ENCODE measurements at regions not wholly inside any gene's neighbourhood (a gene's known extent, or its start where the extent isn't known, plus 50 kb on each side); places are given as distances from the start of the nearest gene placed in this dataset.
"Not testable (repeated sequence)": the region's sequence is repeated elsewhere in the genome, so short reads cannot be mapped to it uniquely, and the experiment has no call there.

GRCh38 chr2:125642032-125642431 is 1013.9 kb upstream of the GYPC start:
- no peak for DNase-seq

DNA sequence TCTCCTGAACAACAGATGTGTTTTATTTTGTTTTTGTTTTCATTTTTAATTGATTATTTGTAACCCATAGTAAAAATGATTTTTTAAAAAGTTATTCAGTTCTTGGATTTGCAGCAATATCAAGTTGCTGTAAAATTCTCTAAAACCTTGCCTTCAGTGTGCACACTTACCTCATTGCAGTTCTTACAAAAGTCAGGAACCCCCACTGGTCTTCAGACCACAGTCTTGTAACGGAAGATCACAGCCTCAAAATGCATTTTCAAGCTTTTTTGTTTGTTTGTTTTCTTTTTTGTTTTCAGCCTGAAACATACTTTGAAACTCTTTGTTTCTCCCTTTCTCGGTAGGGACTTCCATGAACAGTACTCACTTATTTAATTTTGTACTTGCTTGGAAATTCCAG is 1012.8 kb upstream of the GYPC start:
- no peak for DNase-seq

GRCh38 chr2:125643585-125643984 is 1012.4 kb upstream of the GYPC start:
- no peak for DNase-seq

GRCh38 chr2:125644257-125644656 is 1011.7 kb upstream of the GYPC start:
- DNase-seq, result no peak

GRCh38 chr2:125652280-125652679 is 1003.7 kb upstream of the GYPC start:
- no peak for DNase-seq

DNA sequence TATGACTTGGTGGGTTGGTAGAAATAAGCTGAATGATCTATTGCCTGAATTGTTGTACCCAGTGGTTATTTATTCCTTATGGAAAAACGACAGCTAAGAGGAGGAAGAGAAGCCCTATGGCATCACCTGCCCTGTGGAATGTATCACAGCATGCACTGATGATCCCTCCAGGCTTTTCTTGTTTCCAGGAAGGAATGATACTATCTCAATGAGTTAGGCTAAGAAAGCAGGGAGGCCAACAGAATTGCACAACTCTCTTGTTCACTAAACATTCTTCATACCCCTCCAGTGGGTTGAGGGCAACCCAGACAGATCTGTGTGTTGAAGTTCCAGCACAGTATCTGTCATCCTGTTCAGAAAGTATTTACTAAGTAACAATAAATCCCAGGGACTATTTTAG is 1001.7 kb upstream of the GYPC start:
- no peak for DNase-seq

DNA sequence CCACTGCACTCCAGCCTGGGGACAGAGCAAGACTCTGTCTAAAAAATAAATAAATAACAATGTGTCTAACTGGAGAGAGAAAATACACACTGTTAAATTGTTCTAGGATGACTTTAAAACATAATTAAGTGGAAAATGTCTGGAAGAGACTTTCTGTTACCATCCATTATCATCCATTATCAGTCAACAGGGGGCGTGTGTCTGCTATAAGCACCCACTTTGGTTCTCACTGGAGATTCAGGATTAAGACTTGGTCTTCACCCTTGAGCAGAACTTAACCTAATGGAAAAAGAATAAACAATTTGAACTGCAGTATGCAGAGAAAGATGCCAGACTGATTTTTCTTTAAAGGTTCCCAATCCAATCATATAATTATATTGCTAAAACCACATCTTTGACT is 999.8 kb upstream of the GYPC start:
- DNase-seq, result no peak

- no peak for DNase-seq
Observed at GRCh38 chr2:125658583-125658982, 997.4 kb upstream of the GYPC start.

- not testable (repeated sequence) for DNase-seq
Observed at GRCh38 chr2:125660369-125660768, 995.6 kb upstream of the GYPC start.

GRCh38 chr2:125667630-125668029 is 988.3 kb upstream of the GYPC start:
- DNase-seq, result no peak

DNA sequence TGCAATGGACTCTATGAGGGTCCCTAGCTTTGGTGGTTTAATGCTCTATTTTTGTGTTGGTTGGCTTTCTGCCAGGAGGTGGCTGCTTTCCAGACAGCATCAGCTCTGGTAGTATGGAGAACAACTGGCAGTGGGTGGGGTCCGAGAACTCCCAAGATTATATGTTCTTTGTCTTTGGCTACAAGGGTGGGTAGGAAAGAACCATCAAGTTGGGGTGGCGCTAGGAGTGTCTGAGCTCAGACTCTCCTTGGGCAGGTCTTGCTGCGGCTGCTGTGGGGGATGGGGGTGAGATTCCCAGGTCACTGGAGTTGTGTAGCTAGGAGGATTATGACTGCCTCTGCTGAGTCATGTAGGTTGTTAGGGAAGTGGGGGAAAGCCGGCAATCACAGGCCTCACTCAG is 976.1 kb upstream of the GYPC start:
- DNase-seq, result no peak

GRCh38 chr2:125680809-125681208 is 975.1 kb upstream of the GYPC start:
- no peak for DNase-seq

DNA sequence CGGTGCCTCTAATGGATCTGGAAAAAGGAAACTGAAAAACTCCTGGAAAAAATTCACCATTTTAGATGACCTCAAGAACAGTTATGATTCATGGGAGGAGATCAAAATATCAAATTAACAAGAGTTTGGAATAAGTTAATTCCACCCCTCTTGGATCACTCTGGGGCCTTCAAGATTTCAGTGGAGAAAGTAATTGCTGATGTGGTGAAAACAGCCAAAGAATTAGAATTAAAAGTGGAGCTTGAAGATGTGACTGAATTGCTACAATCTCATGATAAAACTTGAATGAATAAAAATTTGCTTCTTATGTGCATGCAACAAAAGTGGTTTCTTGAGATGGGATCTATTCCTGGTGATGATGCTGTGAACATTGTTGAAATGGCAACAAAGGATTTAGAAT is 974.4 kb upstream of the GYPC start:
- no peak for DNase-seq

- DNase-seq, result no peak
Observed at GRCh38 chr2:125681976-125682805, 973.8 kb upstream of the GYPC start.

DNA sequence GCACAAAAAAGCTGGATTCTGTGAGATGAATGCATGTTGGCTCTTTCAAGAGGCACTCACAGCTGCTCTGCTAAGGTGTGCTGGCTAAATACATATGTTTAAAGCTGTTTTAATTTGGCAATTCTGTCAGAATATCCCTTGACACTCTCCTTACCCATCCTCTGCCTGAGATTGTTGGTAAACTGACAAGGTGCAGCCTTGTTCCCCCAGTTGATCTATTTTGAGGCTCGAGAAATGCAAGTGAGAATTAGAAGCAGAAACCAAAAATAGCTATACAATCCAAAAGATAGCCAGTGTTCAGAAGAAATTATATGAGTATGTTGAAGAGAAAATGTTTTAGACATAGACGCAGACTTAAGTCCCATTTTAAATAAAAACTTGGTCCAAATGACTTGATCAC is 971.7 kb upstream of the GYPC start:
- DNase-seq, result no peak

DNA sequence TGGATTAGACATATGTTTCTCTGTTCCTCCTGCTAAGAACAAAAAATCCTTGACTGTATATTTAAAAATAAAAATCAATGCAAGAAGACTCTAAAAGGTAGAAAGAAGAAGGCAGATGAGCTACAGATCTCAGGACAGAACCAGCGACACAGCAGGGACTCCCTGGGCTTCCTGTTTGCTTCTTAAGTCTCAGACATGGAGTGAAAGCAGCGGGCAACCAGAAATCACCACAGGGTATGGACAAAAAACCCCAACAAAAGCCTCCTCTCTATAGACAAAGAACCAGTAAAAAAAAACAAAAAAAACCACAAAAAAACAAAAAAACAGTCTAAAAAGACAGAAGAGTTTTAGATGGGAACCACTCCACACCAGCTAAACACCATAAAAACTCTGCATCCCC is 971.0 kb upstream of the GYPC start:
- no peak for DNase-seq

DNA sequence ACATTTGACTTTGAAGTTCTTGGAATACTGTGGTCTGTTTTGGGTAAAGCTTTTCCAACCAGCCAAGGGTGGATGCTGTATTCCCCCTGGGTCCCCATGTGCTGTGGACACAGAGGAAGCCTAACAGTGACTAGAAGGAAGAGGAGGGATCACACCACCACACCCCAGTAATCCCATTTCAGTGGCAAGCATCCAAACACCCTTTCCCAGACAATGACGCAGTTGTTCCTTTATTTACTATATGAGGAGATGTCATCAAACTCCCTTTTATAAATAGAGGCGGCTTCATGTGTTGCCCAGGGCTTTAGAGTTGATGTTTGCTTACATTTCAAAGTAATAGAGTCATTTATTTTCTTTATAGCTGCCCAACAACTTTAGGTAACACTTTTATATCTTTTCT is 959.4 kb upstream of the GYPC start:
- DNase-seq, result no peak

- no peak for DNase-seq
Observed at GRCh38 chr2:125698280-125698679, 957.7 kb upstream of the GYPC start.

DNA sequence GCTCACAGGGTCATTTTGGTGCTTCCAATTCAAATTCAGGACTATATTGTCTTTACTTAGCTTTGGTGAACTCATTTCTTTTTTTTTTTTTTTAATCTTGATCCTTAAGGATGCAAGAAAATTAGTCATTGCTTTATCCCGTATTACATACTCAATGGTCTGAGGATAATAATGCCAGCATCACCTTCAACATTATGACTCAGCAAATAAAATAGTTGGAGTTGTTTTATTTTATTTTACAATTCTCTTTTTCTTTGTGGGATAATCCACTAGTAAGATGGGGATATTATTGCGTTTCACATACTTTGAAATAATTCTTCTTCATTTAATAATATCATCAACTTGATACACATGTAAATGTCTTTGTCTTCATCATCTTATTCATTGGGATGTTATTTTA is 954.9 kb upstream of the GYPC start:
- no peak for DNase-seq

DNA sequence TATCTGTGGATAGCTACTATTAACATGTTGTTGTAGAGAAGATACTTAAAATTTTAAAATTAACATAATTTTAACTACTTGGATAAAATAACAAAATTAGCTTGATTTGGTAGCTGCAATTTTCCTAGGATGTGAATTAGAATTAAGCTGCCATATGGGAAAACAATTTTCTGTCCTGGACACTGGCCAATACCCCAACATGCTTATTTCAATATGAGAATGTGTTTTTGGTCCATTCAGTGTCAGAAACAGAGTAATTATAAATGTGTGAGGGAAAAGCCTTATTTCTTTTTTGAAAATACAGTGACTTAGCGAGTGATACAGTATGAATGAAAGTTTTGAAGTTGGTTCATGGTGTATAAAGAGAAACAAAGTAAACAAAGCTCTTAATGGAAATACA is 948.3 kb upstream of the GYPC start:
- DNase-seq, result no peak

DNA sequence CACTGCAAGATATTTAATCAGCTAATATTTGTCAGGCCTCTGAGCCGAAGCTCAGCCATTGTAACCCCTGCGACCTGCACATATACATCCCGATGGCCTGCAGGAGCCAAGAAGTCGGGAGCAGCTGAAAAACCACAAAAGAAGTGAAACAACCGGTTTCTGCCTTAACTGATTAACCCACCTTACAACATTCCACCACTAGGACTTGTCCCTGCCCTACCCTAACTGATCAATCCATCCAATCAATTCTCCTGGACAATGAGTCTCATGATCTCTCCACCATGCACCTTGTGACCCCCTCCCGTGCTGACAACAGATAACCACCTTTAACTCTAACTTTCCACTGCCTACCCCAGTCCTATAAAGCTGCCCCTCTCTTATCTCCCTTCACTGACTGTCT is 945.4 kb upstream of the GYPC start:
- DNase-seq, result no peak

DNA sequence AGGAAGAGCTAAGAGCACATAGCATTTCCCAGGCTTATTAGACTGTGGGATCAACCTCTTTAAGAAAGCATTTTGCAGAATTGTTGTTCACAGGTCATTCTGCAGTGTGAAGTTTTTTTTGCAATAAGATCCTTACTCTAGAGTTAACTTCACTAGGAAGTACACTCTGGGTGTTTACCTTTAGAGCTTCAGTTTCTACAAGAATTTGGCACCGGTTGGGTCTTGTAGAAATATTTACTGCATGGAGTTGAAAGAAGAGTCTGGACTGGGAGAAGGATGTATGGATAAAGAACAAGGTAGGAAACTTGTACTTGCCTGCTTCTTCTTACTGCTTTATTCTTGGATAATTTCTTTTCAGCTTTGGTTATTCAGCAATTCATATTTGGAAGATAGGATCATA is 944.9 kb upstream of the GYPC start:
- no peak for DNase-seq

DNA sequence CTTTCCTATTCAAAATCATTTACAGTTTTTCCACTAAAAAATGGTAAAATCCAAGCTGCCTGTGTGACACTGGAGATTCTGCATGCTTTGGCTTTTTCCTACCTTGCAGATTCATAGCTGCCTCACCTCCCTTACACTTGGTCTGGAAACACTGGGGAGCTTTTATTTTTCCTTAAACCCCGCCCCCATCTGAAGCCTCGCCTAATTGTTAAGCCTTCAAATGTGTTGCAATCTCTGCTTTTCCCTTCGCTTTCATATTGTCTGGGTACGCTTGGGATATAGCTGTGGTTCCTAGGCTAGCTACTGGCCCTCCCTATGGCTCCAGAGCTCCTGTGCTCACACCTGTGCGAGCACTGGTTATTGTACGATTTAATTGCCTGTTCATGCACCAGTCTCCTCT is 942.4 kb upstream of the GYPC start:
- DNase-seq, result no peak

DNA sequence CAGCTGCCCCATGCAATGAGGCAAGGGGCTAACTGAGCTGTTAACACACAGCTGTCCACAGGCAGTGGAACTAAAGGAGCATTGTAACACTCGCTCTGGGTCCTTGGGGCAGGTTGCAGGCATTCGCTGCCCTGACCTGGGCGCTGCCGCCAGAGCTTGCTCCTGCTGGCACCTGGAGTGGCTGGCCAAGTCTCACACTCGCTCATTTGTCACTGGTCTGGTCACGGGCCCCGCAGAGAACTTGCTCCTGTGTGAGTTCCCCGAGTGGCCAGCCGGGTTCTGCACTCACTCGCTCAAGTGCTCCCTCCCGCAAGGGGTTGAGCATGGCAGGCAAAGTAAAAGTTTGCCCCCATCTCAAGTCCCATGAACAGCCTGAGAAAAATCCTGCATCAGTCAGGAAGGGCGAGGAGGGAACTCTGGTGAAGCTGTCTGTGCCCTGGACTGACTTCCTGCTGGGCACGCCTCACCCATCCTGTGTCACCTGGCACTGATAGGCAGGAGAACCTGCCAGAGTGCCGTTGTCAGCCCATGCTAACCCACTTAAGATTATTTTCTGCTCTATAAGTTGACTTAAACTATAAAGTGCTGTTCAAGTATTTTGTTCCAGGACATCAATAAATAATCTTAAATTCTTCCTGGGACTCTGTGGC is 934.8 kb upstream of the GYPC start:
- no peak for DNase-seq

GRCh38 chr2:125730921-125731320 is 925.0 kb upstream of the GYPC start:
- no peak for DNase-seq
